Body of pancreas (tissue), 4 donors: ENCODE measurements at regions not wholly inside any gene's neighbourhood (a gene's known extent, or its start where the extent isn't known, plus 50 kb on each side); places are given as distances from the start of the nearest gene placed in this dataset.

Experiments
- ATAC-seq: fragments of 150-250 bp; one replicate; pipeline ENCODE4 v1.9.1; 2016
- DNase-seq, 4 donors: peaks; one replicate each; pipeline ENCODE4 v3.0.0-alpha.2; 2019
- H3K27ac ChIP-seq, 4 donors: fragments of 200-600 bp; sonication (generic); 1 replicate in 3 of 4; 2 replicates in 1 of 4; pipeline versions ENCODE4 v1.5.1 to v1.6.1; 2016 to 2019; ENCODE audit warnings: mild to moderate bottlenecking in 1 of 4, mixed read lengths in 1 of 4, moderate library complexity in 1 of 4
- H3K27me3 ChIP-seq, 2 donors: fragments of 200-600 bp; sonication (generic); one replicate each; pipeline ENCODE4 v1.6.0; 2016; ENCODE audit warnings: mild to moderate bottlenecking in 1 of 2
- H3K36me3 ChIP-seq, 2 donors: fragments of 200-600 bp; sonication (generic); replicated peaks in 1 of 2; 2 replicates each; pipeline ENCODE4 v1.5.1; 2016; ENCODE audit warnings: low read depth in 2 of 2; ENCODE audit not compliant: insufficient read depth in 1 of 2
- H3K4me1 ChIP-seq: fragments of 200-600 bp; sonication (generic); one replicate; pipeline ENCODE4 v1.6.0; 2016
- H3K4me3 ChIP-seq, 2 donors: fragments of 200-600 bp; sonication (generic); 1 replicate in 1 of 2; 2 replicates in 1 of 2; pipeline ENCODE4 v1.5.1; 2016 to 2019
- H3K9me3 ChIP-seq, 3 donors: fragments of 200-600 bp; sonication (generic); 1 replicate in 2 of 3; 2 replicates in 1 of 3; pipeline ENCODE4 v1.5.1; 2016
- CTCF ChIP-seq, 7 experiments: fragments of 450-650 bp in 4 of 7; fragments of 200-600 bp in 3 of 7; sonication (generic) in 3 of 7; IDR thresholded peaks; one replicate each; pipeline ENCODE4 v1.5.1; 2016 to 2019; ENCODE audit warnings: antibody characterized with exemption in 7 of 7
- POLR2A ChIP-seq, 3 donors: fragments of 450-650 bp; IDR thresholded peaks; one replicate each; pipeline ENCODE4 v1.6.1; 2016; ENCODE audit warnings: antibody characterized with exemption in 3 of 3, mild to moderate bottlenecking in 2 of 3
- WGBS, 2 donors: methylation state at CpG; one replicate each; pipeline ENCODE4 v1.1.5; 2017; 5-methylcytosine and 5-hydroxymethylcytosine counted together
- intact Hi-C: fragments of 100-400 bp; cut with DNase I; formaldehyde crosslinking; loops from one replicate; pipeline ENCODE4 v1.15.1; 2023

DNA sequence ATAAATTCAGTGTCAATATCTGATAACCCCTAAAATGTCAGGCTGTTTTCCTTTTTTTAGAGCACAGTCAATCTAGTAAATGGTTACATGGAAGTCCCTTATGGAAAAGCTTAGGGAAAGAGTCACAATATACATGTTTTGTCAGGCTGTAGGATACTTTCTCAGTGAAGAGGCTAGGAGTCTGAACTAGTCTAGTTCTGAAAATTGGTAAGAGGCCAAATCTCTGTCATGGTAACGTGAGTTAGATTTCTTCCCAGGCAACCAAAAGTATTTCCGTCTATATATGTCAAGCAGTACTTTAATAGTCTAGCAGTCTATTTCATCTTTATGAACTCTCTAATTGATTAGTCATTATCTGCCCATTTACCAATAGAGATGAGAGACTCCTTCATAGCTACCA lies 215.9 kb upstream of the LRRC3B start:
- Histone ChIP-seq H3K36me3 (no peaks in the 10 kb centered on the region), H3K4me1 (no peaks in the 10 kb centered on the region), H3K9me3 (no peaks in the 10 kb centered on the region), H3K27ac (no peak overlapping the region), H3K4me3 (no peak overlapping the region), H3K27me3 (no peaks in the 10 kb centered on the region)
- TF ChIP-seq CTCF (IDR thresholded peaks at IDR 0.05) (no peak), POLR2A (IDR thresholded peaks at IDR 0.05) (no peak)
- intact Hi-C loops, result no loop called here
- WGBS, 2 donors, result 35 to 38% methylated on average over 2 of the region's 2 CpGs
- DNase-seq (no peak), ATAC-seq (no peak)

- no peak overlapping the region for H3K4me3 ChIP-seq
- no peaks in the 10 kb centered on the region for H3K4me1 ChIP-seq
- H3K36me3 ChIP-seq, result no peaks in the 10 kb centered on the region
- H3K27ac ChIP-seq, result no peak overlapping the region
- DNase-seq (no peak), ATAC-seq (no peak)
- H3K27me3 ChIP-seq, result no peaks in the 10 kb centered on the region
- H3K9me3 ChIP-seq, result no peaks in the 10 kb centered on the region
- TF ChIP-seq POLR2A (IDR thresholded peaks at IDR 0.05) (no peak), CTCF (IDR thresholded peaks at IDR 0.05) (no peak)
- intact Hi-C loops, result no loop called here
These were observed 204.0 kb upstream of the LRRC3B start for GRCh38 chr3:26418553-26418952.

DNA sequence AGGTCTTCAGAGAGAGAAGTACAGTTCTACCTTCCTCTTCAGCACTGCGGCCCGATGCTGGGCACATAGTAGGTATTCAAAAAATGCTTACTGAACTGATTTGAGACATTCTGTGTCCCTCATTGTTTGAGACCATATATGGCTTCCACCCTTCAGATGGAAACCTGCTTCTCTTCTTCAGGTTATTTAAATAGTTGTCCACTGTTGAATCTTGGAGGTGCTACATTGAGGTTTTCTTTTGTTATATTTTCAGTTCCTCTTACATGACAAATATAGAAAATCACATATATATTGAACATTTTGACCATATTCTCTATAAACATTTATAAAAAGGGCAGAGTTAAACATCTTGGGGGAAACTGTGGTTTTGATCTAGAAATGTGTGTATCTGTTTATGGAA lies 200.2 kb upstream of the LRRC3B start:
- ATAC-seq (no peak), DNase-seq (no peak)
- Histone ChIP-seq H3K27ac (no peak overlapping the region), H3K4me1 (no peaks in the 10 kb centered on the region), H3K9me3 (no peaks in the 10 kb centered on the region), H3K36me3 (no peaks in the 10 kb centered on the region), H3K4me3 (no peak overlapping the region), H3K27me3 (no peaks in the 10 kb centered on the region)
- intact Hi-C loops, result no loop called here
- TF ChIP-seq CTCF (IDR thresholded peaks at IDR 0.05) (no peak), POLR2A (IDR thresholded peaks at IDR 0.05) (no peak)
- WGBS, 2 donors, result 91 to 94% methylated on average over 2 of the region's 2 CpGs

DNA sequence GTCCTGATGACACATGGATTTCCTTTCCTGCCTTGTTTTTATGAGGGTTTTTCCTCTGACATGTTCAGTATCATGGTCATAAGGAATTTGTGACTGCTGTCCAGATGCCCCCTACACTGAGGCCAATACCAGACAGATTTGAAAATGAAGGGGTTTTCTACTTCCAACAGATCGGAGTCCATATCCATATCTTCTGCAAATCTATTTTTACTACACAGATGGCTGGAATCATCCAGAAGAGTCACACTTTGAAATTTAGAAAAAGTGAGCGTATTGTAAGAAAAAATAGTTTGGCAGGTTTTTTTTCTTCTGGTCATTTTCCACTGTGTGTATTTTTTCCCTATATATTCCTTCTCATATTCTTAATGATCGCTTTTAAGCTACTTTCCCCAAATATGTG lies 197.5 kb upstream of the LRRC3B start:
- 81 to 82% methylated on average over 3 of the region's 3 CpGs for WGBS, 2 donors
- TF ChIP-seq CTCF (IDR thresholded peaks at IDR 0.05) (no peak), POLR2A (IDR thresholded peaks at IDR 0.05) (no peak)
- no peak for DNase-seq

DNA sequence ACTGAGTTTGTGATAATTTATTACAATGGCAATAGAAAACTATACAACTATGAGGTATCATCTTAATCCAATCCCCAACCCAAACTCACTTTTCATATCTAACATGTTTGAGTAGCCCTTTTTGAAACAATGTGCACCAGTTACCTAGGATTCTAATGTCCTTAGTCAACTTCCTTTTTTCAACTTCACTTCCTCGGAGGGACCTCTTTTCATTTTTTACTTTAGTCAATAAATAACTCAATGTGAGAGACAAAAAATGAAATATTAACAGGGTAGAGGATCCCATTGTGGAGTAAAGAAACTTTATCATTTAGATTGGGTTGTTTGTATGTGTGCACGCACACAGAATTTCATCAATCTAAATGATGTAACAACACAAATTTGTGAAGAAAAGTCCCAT lies 193.6 kb upstream of the LRRC3B start:
- H3K4me3 ChIP-seq, result no peak overlapping the region
- no peaks in the 10 kb centered on the region for H3K4me1 ChIP-seq
- H3K9me3 ChIP-seq, result no peaks in the 10 kb centered on the region
- ATAC-seq, result no peak
- no peaks in the 10 kb centered on the region for H3K27me3 ChIP-seq
- no peak for DNase-seq
- TF ChIP-seq CTCF (IDR thresholded peaks at IDR 0.05) (no peak), POLR2A (IDR thresholded peaks at IDR 0.05) (no peak)
- no peaks in the 10 kb centered on the region for H3K36me3 ChIP-seq
- H3K27ac ChIP-seq, result no peak overlapping the region
- intact Hi-C loops, result no loop called here
- 51% methylated on average over 2 of the region's 2 CpGs for WGBS, 2 donors

More for the DNA sequence above, 197.5 kb upstream of the LRRC3B start:
- Histone ChIP-seq H3K4me3 (no peak overlapping the region), H3K9me3 (no peaks in the 10 kb centered on the region), H3K4me1 (no peaks in the 10 kb centered on the region), H3K27ac (no peak overlapping the region), H3K27me3 (no peaks in the 10 kb centered on the region), H3K36me3 (no peaks in the 10 kb centered on the region)
- ATAC-seq, result no peak
- intact Hi-C loops, result no loop called here
